Natural killer cell (primary cell): ENCODE measurements at regions not wholly inside any gene's neighbourhood (a gene's known extent, or its start where the extent isn't known, plus 50 kb on each side); places are given as distances from the start of the nearest gene placed in this dataset.
"Not testable (repeated sequence)": the region's sequence is repeated elsewhere in the genome, so short reads cannot be mapped to it uniquely, and the experiment has no call there.

Experiments
- ATAC-seq, 3 donors: fragments of 150-1000 bp in 2 of 3; fragments of 200-7000 bp in 1 of 3; cut with Tn5 transposase; 1 replicate in 1 of 3; 2 replicates in 2 of 3; pipeline ENCODE4 v1.10.0; 2021; ENCODE audit warnings: mild to moderate bottlenecking in 2 of 3, moderate library complexity in 2 of 3
- DNase-seq, 2 donors: peaks; one replicate each; pipeline versions ENCODE4 v3.0.0 to v3.0.0-alpha.2; 2013 to 2021; ENCODE audit warnings: mixed read lengths in 1 of 2
- H3K27ac ChIP-seq: one replicate; pipeline ENCODE4 v1.5.1; 2013; ENCODE audit warnings: mild to moderate bottlenecking, low read length
- H3K27me3 ChIP-seq: one replicate; pipeline ENCODE4 v1.6.1; 2013; ENCODE audit warnings: low read length; ENCODE audit not compliant: control insufficient read depth, insufficient read depth
- H3K36me3 ChIP-seq: one replicate; pipeline ENCODE4 v1.6.1; 2013; ENCODE audit warnings: low read length; ENCODE audit not compliant: control insufficient read depth, insufficient read depth
- H3K4me1 ChIP-seq: one replicate; pipeline ENCODE4 v1.6.1; 2013; ENCODE audit warnings: low read length; ENCODE audit not compliant: control insufficient read depth, insufficient read depth
- H3K4me3 ChIP-seq: one replicate; pipeline ENCODE4 v1.5.1; 2013; ENCODE audit warnings: low read length
- H3K9me3 ChIP-seq: one replicate; pipeline ENCODE4 v1.6.1; 2013; ENCODE audit warnings: low read length; ENCODE audit not compliant: control insufficient read depth, insufficient read depth
- H3K27ac Mint-ChIP-seq, 2 donors: one replicate each; pipeline ENCODE4 v1.8.0; 2022; ENCODE audit warnings: mild to moderate bottlenecking in 2 of 2, mixed read lengths in 2 of 2, moderate library complexity in 1 of 2
- H3K27me3 Mint-ChIP-seq, 2 donors: one replicate each; pipeline ENCODE4 v1.8.0; 2022; ENCODE audit warnings: low read depth in 2 of 2, mixed read lengths in 2 of 2
- H3K36me3 Mint-ChIP-seq: one replicate; pipeline ENCODE4 v1.8.0; 2022; ENCODE audit warnings: mixed read lengths
- H3K4me1 Mint-ChIP-seq, 2 donors: one replicate each; pipeline ENCODE4 v1.8.0; 2022; ENCODE audit warnings: mixed read lengths in 2 of 2
- H3K4me3 Mint-ChIP-seq: one replicate; pipeline ENCODE4 v1.8.0; 2022; ENCODE audit warnings: mild to moderate bottlenecking, moderate library complexity, mixed read lengths
- H3K9me3 Mint-ChIP-seq, 2 donors: one replicate each; pipeline ENCODE4 v1.8.0; 2022; ENCODE audit warnings: mixed read lengths in 2 of 2
- CTCF ChIP-seq: fragments of 200-600 bp; IDR thresholded peaks from one replicate; pipeline ENCODE4 v1.8.0; 2022; ENCODE audit warnings: antibody characterized with exemption
- WGBS: methylation state at CpG from one replicate; pipeline ENCODE4 v1.1.7; 2013; ENCODE audit warnings: missing lambda C conversion rate; ENCODE audit not compliant: insufficient coverage; 5-methylcytosine and 5-hydroxymethylcytosine counted together
- intact Hi-C: fragments of 100-400 bp; cut with micrococcal nuclease; formaldehyde crosslinking; loops from one replicate; pipeline ENCODE4 v1.14.2; 2022

- Mint-ChIP-seq H3K27me3 (no peaks in the 10 kb centered on the region), H3K4me1 (peaks cover 9 to 10% of the 10 kb centered on the region in 2 donors)
- 35% methylated on average over 2 of the region's 3 CpGs for WGBS
Measured at GRCh38 chr3:177411201-177411600, 213.9 kb upstream of the TBL1XR1 start.

GRCh38 chr3:177412677-177413170 is 215.4 kb upstream of the TBL1XR1 start:
- H3K4me1 ChIP-seq, DNase-seq, H3K9me3 ChIP-seq, H3K4me3 ChIP-seq, ATAC-seq, H3K4me3 Mint-ChIP-seq, H3K27ac ChIP-seq, H3K36me3 Mint-ChIP-seq, H3K36me3 ChIP-seq, H3K9me3 Mint-ChIP-seq, H3K27me3 ChIP-seq, H3K27me3 Mint-ChIP-seq, H3K27ac Mint-ChIP-seq, intact Hi-C loops: not testable (repeated sequence)
- 98% methylated on average over 31 of the region's 32 CpGs for WGBS
- peaks cover 9 to 18% of the 10 kb centered on the region in 2 donors for H3K4me1 Mint-ChIP-seq

More at GRCh38 chr3:177411201-177411600, 213.9 kb upstream of the TBL1XR1 start:
- H3K4me1 ChIP-seq = peaks cover 5% of the 10 kb centered on the region
- H3K4me3 ChIP-seq = no peak overlapping the region
- intact Hi-C loops = no loop called here
- no peak overlapping the region for H3K27ac ChIP-seq
- Mint-ChIP-seq H3K36me3 (no peaks in the 10 kb centered on the region), H3K9me3 (no peaks in the 10 kb centered on the region), H3K4me3 (no peak overlapping the region), H3K27ac (no peak overlapping the region)
- no peaks in the 10 kb centered on the region for H3K9me3 ChIP-seq
- no peaks in the 10 kb centered on the region for H3K36me3 ChIP-seq
- no peak for ATAC-seq
- H3K27me3 ChIP-seq = no peaks in the 10 kb centered on the region
- no peak for TF ChIP-seq CTCF
- no peak for DNase-seq

DNA sequence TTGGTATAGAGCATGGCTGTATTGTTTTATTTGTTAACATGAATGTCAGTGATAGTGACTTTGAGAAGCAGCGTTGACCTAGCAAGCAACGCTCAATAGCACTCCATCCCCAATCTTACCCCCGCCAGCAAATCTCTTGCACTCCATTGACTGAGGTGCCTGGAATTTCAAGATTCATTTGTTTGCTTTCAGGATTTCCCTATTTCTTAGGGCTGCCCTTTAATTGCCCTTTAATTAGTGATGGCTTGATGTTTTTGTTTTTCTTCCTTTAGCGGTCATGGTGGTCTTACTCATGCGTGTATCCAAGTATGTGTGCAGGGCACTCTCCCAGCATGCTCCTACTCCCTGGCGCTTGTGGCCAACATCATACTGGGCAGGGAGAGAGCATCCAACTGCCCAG is 216.8 kb upstream of the TBL1XR1 start:
- intact Hi-C loops = no loop called here
- DNase-seq (no peak), ATAC-seq (no peak)
- Mint-ChIP-seq H3K4me1 (peaks cover 9 to 22% of the 10 kb centered on the region in 2 donors), H3K9me3 (no peaks in the 10 kb centered on the region), H3K4me3 (no peak overlapping the region), H3K36me3 (no peaks in the 10 kb centered on the region), H3K27me3 (no peaks in the 10 kb centered on the region), H3K27ac (no peak overlapping the region)
- 95% methylated on average over 6 of the region's 6 CpGs for WGBS
- Histone ChIP-seq H3K4me3 (no peak overlapping the region), H3K27ac (no peak overlapping the region), H3K27me3 (no peaks in the 10 kb centered on the region), H3K36me3 (no peaks in the 10 kb centered on the region), H3K9me3 (no peaks in the 10 kb centered on the region), H3K4me1 (peaks cover 5% of the 10 kb centered on the region)
- no peak for TF ChIP-seq CTCF

DNA sequence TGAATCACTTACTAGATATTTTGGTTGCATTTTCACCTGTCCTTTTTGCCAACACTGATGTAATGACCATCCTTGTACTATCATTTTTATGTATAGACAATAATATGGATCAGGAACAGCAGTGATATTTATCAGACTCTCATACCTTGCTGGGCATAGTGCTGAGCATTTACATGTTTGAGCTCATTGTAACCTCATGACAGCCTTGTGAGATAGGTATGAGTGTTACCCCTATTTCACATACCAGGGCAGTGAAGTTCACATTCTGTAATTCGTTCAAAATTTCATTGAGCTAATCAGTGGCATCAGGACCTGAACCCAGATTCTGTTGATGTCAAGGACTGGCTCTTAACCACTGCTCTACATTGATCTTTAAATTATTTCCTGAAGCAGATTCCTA is 221.5 kb upstream of the TBL1XR1 start:
- no peak for DNase-seq
- WGBS = 63% methylated on average over 1 of the region's 1 CpG
- no peak overlapping the region for H3K4me3 ChIP-seq
- no peaks in the 10 kb centered on the region for H3K36me3 Mint-ChIP-seq
- no peak for TF ChIP-seq CTCF
- H3K4me3 Mint-ChIP-seq = no peak overlapping the region
- no peak overlapping the region for H3K27ac ChIP-seq
- peaks cover 5% of the 10 kb centered on the region for H3K4me1 ChIP-seq
- H3K9me3 Mint-ChIP-seq = no peaks in the 10 kb centered on the region
- no peaks in the 10 kb centered on the region for H3K36me3 ChIP-seq
- intact Hi-C loops = no loop called here
- no peak overlapping the region for H3K27ac Mint-ChIP-seq
- H3K27me3 Mint-ChIP-seq = no peaks in the 10 kb centered on the region
- no peak for ATAC-seq
- H3K4me1 Mint-ChIP-seq = peaks cover 6 to 21% of the 10 kb centered on the region in 2 donors
- no peaks in the 10 kb centered on the region for H3K9me3 ChIP-seq
- H3K27me3 ChIP-seq = no peaks in the 10 kb centered on the region
